ENCODE measurements at regions not wholly inside any gene's neighbourhood (a gene's known extent, or its start where the extent isn't known, plus 50 kb on each side); places are given as distances from the start of the nearest gene placed in this dataset.

DNA sequence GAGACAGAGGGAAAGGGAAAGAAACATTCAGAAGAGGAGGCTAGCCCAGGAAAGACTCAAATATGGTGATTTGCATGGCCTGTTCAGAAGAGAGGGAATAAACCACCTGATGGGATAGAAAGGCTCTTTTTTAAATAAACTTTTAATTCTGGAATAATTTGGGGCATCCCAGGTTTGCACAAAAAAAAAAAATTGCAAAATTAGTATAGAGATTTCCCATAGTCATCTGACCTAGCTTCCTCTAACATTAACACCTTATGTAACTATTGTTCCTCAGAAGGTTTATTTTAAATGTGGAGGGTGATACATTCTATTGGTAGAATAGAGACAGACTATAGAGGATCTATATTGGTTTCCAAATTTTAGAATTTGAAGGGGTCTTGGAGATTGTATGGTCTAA lies 330.4 kb upstream of the SLC14A2 start:
- TF ChIP-seq, protein P1, sequence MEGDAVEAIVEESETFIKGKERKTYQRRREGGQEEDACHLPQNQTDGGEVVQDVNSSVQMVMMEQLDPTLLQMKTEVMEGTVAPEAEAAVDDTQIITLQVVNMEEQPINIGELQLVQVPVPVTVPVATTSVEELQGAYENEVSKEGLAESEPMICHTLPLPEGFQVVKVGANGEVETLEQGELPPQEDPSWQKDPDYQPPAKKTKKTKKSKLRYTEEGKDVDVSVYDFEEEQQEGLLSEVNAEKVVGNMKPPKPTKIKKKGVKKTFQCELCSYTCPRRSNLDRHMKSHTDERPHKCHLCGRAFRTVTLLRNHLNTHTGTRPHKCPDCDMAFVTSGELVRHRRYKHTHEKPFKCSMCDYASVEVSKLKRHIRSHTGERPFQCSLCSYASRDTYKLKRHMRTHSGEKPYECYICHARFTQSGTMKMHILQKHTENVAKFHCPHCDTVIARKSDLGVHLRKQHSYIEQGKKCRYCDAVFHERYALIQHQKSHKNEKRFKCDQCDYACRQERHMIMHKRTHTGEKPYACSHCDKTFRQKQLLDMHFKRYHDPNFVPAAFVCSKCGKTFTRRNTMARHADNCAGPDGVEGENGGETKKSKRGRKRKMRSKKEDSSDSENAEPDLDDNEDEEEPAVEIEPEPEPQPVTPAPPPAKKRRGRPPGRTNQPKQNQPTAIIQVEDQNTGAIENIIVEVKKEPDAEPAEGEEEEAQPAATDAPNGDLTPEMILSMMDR (IDR thresholded peaks at IDR 0.05): no peak
- no peak for TF ChIP-seq POLR2A (IDR thresholded peaks at IDR 0.05)

Measured in right lobe of liver (tissue), 4 donors.